HG03175 (cell line): ENCODE measurements at regions not wholly inside any gene's neighbourhood (a gene's known extent, or its start where the extent isn't known, plus 50 kb on each side); places are given as distances from the start of the nearest gene placed in this dataset.

ENCODE experiments used
- ATAC-seq: cut with Tn5 transposase; IDR thresholded peaks from one replicate; pipeline ENCODE4 v1.9.1; 2021; ENCODE audit warnings: mild to moderate bottlenecking, moderate library complexity; ENCODE audit not compliant: unreplicated experiment

- ATAC-seq: no peak
These were observed 684.0 kb upstream of the CDH9 start for GRCh38 chr5:27722337-27722736.

- no peak for ATAC-seq
These were observed 670.1 kb upstream of the CDH9 start for GRCh38 chr5:27708534-27708933.

DNA sequence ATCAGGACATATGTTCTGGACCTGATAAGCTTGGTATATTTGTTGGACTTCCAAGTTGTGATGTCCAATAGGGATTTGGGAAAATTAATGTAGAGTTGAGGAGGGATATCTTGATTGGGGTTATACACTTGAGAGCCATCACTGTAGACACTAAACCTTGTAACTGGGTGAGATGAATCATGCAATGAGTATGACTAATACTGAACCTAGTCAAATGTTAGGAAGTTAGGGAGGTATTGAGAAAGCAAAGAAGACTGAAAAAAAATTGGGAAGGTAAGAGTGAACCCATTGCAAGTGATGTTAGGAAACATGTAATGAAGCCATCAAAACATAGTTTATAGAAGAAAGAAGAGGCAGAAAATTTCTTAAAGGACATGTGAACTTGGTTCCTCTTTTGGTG, 668.4 kb upstream of the CDH9 start:
- ATAC-seq: no peak

GRCh38 chr5:27705661-27706060, 667.3 kb upstream of the CDH9 start:
- no peak for ATAC-seq

GRCh38 chr5:27701931-27702903, 663.8 kb upstream of the CDH9 start:
- ATAC-seq: no peak

GRCh38 chr5:27700526-27700925, 662.1 kb upstream of the CDH9 start:
- ATAC-seq: no peak

- ATAC-seq: no peak
These were observed 644.2 kb upstream of the CDH9 start for GRCh38 chr5:27682600-27682999.

- ATAC-seq: no peak
These were observed 614.1 kb upstream of the CDH9 start for GRCh38 chr5:27652505-27652904.

DNA sequence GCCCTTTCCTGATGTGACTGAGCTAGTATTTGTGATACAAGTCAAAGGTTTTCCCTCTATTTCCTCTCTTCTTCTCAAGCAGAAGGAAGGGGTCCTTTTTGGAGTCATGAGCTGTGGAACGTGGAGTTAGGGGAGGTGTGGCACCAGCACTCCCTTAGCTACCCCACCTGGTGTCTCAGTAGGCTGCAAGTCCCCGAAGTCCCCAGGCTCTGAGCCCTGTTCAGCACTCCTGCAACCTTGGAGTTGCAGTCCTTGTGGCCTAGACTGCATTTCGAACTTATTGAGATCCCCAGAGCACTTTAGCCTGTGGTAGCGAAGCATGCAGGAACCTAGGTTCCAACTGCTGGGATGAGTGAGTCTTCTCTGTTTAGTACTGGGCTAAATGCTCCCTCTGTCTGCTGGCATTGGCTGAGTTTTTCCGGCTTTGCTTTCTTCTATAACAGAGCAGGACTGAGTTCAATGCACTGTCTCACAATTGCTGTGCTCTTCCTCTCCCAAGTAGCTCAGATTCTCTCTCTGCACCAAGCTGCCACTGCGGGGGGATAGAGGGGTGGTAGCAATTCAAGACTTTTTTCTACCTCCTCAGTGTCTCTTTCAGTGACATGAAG, 600.7 kb upstream of the CDH9 start:
- ATAC-seq: no peak

GRCh38 chr5:27619982-27620381, 581.6 kb upstream of the CDH9 start:
- ATAC-seq: no peak

DNA sequence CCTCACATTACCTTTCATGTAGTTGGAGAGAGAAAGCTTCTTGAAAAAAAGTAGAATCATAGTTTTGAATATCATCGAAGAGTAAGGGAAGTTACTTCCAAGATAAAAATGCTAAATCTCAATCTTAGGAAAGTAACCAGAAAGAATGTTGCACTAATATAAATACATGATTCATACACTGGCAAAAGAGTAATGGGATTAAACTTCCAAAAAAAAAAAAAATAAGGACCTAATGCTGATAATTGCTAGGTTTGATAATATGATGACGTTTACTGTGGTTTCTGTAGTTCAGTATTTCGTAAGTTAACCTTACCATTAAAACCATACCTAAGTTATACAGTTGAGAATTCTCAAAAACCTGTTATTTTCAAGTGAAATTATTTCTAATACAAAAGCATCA, 573.8 kb upstream of the CDH9 start:
- no peak for ATAC-seq

GRCh38 chr5:27608992-27609391, 570.6 kb upstream of the CDH9 start:
- no peak for ATAC-seq

GRCh38 chr5:27598576-27598975, 560.2 kb upstream of the CDH9 start:
- ATAC-seq: no peak

GRCh38 chr5:27594141-27594540, 555.8 kb upstream of the CDH9 start:
- no peak for ATAC-seq

- ATAC-seq: no peak
These were observed 553.8 kb upstream of the CDH9 start for GRCh38 chr5:27592231-27592630.

DNA sequence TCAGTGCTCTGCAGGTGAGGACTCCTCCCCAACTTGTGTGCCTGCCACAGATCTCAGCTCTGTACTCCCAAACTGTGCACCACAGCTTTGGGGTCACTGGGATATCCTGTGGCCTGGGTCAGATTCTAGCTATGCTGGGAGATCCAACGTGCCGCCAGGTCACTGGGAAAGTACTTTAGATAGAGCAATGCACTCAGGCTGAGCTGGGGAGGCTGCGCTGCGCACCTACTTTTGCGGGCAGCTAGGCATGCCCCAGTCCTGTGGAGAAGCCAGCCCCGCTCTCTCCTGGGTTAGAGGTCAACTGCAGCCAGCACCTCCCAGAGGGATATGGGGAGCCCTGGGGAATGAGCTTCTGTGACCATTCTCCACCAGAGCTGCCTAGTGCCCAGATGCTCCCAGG, 552.1 kb upstream of the CDH9 start:
- ATAC-seq: no peak

- ATAC-seq: no peak
These were observed 539.9 kb upstream of the CDH9 start for GRCh38 chr5:27578279-27578678.

DNA sequence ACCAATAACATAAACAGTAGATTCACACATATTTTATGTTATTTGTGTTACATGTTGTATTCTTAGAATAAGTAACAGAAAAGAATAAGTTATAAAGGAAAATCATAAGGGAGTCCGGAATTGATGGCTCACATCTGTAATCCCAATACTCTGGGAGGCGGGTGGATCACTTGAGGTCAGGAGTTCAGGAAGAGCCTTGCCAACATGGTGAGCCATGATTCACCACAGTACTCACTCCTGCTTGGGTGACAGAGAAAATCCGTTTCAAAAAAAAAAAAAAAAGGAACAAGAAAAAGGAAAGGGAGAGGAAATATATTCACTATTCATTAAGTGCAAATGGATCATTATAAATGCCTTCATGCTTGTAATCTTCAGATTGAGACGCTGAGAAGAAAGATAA, 533.3 kb upstream of the CDH9 start:
- no peak for ATAC-seq

DNA sequence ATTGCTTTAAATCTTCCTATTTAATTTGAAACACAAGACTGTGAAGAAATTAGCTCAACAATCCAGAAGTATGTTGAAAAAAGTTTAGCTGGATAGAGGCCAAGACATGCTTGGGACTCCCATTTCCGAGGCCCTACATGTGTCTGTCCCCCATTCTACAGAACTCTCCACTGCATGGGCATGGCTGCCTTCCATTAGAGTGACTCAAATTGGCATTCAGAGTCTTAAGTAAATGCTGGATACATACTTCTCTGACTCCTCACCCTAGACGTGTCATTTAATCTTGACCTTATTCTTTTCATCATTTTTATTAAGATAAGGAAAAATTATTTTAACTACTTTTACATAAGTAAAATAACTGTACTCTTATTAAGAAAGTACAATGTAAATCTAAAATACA, 530.4 kb upstream of the CDH9 start:
- no peak for ATAC-seq

GRCh38 chr5:27561408-27561807, 523.0 kb upstream of the CDH9 start:
- no peak for ATAC-seq

- no peak for ATAC-seq
These were observed 510.1 kb upstream of the CDH9 start for GRCh38 chr5:27548484-27548883.

DNA sequence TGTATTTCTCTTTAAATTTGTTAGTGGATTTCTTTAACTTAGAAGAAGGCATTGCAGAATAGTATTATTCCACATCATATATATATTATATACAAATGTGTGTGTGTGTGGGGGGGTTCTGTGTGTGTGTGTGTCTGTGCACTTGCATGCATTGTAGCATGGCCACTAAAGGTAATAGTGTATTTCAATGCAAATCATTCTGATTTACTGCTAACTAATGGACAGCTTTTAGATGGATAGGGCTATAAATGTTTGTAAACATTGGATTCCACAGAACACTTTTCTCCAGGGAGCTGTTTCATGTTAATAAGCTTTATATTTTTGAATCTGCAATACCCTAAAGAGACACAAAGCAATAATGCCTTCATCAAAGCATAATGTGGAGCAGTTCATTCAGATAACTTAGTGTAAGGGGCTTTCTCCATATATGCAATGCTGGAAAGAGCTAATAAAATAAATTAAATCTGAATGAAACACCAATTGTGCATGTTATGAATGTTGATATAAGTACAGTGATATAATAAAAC, 496.7 kb upstream of the CDH9 start:
- no peak for ATAC-seq
